Testis (tissue), 2 donors: ENCODE measurements at regions not wholly inside any gene's neighbourhood (a gene's known extent, or its start where the extent isn't known, plus 50 kb on each side); places are given as distances from the start of the nearest gene placed in this dataset.

ENCODE experiments used
- POLR2A ChIP-seq: fragments of 450-650 bp; IDR thresholded peaks from one replicate; pipeline ENCODE4 v1.6.1; 2017; ENCODE audit warnings: antibody characterized with exemption, mild to moderate bottlenecking, moderate library complexity
- TF ChIP-seq, protein P1 (sequence below), 3 experiments: fragments of 450-650 bp in 2 of 3; fragments of 200-600 bp in 1 of 3; sonication (generic) in 1 of 3; IDR thresholded peaks; one replicate each; pipeline ENCODE4 v1.5.1; 2016 to 2019; ENCODE audit warnings: antibody characterized with exemption in 3 of 3, mild to moderate bottlenecking in 2 of 3, moderate library complexity in 1 of 3

DNA sequence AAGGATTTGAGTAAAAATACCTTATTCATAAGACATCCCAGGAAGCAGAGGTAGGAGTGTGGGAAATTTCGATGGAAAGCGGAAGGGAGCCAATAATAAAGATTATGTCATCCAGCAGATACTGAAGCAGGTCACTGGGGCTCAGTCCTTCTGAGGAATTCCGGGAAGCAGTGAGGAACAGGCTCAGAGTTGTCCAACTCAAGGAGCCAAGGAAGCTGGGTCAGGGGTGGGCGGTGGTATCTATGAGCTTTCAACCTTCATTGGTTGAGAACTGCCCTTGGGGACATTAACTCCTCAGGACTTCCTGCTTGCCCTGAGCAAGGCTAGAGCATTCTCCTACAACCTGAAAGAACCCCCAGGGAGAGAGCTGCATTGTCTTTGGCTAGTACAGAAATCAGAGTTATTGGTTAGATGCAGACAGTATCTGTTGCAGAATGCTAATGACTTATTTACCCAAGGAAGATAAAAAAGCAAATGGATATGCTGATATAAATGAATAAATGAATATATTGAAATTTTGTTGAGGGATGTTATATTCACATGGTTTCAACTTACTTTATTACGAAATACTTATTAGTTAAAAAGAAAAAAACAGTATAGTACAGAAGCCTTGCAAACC lies 68.2 kb downstream of the DMP1 start:
- no peak for TF ChIP-seq POLR2A
- TF ChIP-seq, protein P1, sequence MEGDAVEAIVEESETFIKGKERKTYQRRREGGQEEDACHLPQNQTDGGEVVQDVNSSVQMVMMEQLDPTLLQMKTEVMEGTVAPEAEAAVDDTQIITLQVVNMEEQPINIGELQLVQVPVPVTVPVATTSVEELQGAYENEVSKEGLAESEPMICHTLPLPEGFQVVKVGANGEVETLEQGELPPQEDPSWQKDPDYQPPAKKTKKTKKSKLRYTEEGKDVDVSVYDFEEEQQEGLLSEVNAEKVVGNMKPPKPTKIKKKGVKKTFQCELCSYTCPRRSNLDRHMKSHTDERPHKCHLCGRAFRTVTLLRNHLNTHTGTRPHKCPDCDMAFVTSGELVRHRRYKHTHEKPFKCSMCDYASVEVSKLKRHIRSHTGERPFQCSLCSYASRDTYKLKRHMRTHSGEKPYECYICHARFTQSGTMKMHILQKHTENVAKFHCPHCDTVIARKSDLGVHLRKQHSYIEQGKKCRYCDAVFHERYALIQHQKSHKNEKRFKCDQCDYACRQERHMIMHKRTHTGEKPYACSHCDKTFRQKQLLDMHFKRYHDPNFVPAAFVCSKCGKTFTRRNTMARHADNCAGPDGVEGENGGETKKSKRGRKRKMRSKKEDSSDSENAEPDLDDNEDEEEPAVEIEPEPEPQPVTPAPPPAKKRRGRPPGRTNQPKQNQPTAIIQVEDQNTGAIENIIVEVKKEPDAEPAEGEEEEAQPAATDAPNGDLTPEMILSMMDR (IDR thresholded peaks at IDR 0.05) = no peak
